HG02610 (cell line): ENCODE measurements at regions not wholly inside any gene's neighbourhood (a gene's known extent, or its start where the extent isn't known, plus 50 kb on each side); places are given as distances from the start of the nearest gene placed in this dataset.
A peak's percentile ranks its signal among the peaks of the same experiment; 100 is the strongest.
"Not testable (repeated sequence)": the region's sequence is repeated elsewhere in the genome, so short reads cannot be mapped to it uniquely, and the experiment has no call there.

ENCODE experiments used
- ATAC-seq: cut with Tn5 transposase; IDR thresholded peaks from one replicate; pipeline ENCODE4 v1.9.1; 2021; ENCODE audit warnings: mild to moderate bottlenecking, moderate library complexity; ENCODE audit not compliant: unreplicated experiment

GRCh38 chr5:154702477-154702876 is 52.7 kb upstream of the LARP1 start:
- ATAC-seq: no peak

DNA sequence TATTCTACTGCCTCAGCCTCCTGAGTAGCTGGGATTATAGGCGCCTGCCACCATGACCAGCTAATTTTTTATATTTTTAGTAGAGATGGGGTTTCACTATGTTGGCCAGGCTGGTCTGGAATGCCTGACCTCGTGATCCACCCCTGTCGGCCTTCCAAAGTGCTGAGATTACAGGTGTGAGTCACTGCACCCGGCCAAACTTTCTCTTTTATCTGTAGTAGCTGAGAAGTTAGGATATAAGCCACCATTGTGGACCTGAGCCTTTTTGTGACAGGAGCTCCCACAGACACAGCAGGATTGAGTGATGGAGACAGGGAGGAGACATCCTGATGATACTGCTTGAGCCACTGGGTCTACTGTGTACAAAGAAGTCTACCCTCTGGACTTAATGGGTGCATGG is 53.5 kb upstream of the LARP1 start:
- ATAC-seq: not testable (repeated sequence)

GRCh38 chr5:154701181-154701580 is 54.0 kb upstream of the LARP1 start:
- ATAC-seq: no peak

GRCh38 chr5:154700289-154700928 is 54.8 kb upstream of the LARP1 start:
- ATAC-seq: not testable (repeated sequence)

- no peak for ATAC-seq
These were observed 56.4 kb upstream of the LARP1 start for GRCh38 chr5:154698763-154699162.

GRCh38 chr5:154697371-154697770 is 57.8 kb upstream of the LARP1 start:
- ATAC-seq: no peak

- no peak for ATAC-seq
These were observed 58.3 kb upstream of the LARP1 start for GRCh38 chr5:154696891-154697290.

GRCh38 chr5:154694159-154694558 is 61.0 kb upstream of the LARP1 start:
- ATAC-seq: no peak

DNA sequence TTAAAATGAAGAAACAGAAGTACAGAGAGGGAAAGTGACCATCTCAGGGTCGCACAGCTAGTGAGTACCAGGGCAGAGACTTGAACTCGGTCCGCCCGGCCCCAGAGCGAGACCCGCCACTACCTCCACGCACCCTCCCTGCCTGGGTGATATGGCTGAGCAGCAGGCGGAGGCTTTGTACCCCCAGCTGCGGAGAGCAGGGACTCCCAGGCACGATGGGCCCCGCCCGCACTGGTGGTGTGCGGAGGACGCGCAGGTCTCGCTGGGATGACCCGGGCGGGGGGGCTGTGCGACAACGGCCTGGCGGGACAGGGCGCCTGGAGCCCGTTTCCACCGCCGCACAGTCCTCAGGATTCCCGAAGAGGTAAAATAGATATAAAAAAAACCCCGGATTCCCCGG is 64.7 kb upstream of the LARP1 start:
- ATAC-seq: no peak

DNA sequence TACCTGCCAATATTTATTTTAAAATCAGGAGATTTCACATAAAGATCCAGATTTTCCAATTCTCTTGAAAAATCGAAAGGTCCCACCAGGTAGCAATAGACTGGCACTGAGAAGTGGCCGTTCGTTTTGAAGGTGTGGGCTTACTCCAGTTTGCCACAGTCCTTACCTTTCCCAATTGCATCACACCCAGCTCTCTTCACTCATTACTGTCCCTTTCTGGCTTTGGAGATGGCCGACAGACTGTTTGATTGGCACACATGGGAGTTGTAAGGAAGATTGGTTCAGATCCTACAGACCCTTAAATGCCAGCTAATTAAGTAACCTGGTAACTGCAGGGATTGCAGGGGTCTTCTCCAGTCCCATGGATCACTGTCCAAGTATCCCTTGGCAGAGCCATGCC is 68.7 kb upstream of the LARP1 start:
- ATAC-seq: no peak

- peak; percentile 33 for ATAC-seq
These were observed 71.9 kb upstream of the LARP1 start for GRCh38 chr5:154683101-154683880.

DNA sequence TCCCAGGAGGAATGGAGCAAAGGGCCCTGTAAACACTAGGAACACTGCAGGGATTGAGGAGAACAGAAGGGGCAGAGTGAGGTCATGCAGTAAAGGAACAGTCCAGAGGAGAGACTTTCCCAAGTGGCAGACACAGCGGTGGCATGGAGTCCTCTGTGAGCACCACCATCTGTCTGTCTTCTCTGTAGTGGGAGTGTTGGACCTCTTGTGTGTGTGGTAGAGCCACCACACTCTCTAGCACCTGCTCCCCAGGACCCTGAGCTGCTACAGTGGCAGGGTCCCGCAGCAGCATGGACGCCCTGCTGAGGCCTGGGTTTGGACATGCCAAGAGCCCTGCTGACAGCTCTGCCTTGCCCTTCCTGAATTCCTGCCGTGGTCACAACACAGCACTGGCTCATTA is 75.7 kb upstream of the LARP1 start:
- ATAC-seq: no peak

- ATAC-seq: no peak
These were observed 77.3 kb upstream of the LARP1 start for GRCh38 chr5:154677921-154678320.

- ATAC-seq: no peak
These were observed 78.7 kb upstream of the LARP1 start for GRCh38 chr5:154676508-154676907.

DNA sequence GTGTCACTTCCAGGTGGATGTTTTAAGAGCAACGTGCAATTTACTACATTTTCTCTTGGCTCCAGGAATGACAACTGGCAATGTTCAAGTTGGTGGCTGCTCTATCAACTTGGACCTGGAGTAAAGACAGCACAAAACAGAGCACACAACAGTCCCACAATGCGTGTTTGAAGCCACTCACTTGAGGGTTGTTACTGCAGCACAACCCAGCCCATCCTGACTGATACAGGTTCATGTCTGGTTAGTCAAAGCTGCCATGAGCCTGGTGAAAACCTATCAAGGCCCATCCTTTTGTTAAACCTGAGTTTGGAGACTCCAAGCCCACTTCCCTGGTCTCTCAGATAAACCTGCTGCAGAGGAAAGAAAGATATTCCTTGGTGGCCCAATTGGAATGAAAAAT is 81.1 kb upstream of the LARP1 start:
- ATAC-seq: no peak

DNA sequence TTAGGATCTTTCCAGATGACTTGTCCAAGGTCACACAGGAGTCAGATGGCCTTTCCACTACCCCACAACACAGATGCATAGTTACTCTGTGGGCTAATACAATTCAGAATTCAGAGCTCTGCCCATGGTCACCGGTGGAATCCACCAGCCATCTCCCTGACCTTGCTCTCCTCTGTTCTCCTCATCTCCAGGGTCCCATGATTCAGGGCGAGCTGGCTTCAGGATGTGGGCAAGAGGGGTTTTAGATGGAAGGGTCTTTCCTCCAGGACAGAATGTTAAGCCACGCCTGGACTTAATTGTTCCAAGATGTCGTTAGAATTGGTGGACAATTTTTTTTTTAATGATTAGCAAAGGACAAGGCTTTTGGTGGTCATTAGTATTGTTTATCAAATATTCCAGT is 81.7 kb upstream of the LARP1 start:
- ATAC-seq: no peak

DNA sequence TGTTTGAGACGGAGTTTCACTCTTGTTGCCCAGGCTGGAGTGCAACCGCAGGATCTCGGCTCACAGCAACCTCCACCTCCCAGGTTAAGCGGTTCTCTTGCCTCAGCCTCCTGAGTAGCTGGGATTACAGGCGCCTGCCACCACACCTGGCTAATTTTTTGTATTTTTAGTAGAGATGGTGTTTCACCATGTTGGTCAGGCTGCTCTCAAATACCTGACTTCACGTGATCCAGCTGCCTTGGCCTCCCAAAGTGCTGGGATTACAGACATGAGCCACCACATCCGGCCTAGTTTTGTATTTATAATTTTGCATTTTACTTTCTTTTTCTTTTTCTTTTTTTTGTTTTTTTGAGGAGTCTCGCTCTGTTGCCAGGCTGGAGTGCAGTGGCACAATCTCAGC is 85.3 kb upstream of the LARP1 start:
- not testable (repeated sequence) for ATAC-seq

DNA sequence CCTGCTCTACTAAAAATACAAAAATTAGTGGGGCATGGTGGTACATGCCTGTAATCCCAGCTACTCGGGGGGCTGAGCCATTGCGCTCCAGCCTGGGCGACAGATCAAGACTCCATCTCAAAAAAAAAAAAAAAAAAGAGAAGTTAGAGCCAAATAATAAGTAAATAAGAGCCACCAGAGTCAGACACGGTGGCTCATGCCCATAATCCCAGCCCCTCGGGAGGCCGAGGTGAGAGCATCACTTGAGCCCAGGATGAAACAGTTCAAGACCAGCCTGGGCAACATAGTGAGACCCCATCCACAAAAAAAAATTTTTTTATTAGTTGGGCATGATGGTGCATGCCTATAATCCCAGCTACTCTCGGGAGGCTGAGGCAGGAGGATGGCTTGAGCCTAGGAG is 85.8 kb upstream of the LARP1 start:
- ATAC-seq: no peak

DNA sequence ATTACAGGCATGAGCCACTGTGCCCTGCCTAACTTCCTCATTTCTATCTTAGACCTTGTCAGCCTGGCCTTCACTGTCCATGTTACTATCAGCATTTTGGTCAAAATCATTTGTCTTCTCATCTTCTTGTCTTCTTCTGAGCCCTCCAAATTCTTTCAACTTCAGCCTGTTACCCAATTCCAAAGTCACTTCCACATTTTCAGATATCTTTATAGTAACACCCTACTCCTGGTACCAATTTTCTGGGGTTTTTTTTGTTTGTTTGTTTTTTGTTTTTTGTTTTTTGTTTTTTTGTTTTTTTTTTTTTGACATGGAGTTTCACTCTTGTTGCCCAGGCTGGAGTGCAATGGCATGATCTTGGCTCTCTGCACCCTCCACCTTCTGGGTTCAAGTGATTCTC is 90.3 kb upstream of the LARP1 start:
- ATAC-seq: no peak

DNA sequence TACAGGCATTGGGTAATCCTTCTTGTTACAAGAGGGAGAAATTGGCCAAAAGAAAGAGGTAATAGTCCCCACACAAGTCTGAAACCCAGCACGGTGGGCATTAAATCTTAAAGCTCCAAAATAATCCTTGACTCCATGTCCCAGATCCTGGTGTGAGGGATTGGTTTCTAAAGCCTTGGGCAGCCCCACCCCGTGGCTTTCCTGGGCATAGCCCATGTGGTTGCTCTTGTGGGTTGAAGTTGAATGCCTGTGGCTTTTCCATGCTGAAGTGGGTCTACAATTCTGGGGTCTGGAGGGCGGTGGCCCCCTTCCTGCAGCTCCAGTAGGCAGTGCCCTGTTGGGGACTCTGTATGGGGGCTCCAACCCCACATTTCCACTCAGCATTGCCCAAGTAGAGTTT is 91.8 kb upstream of the LARP1 start:
- no peak for ATAC-seq

- no peak for ATAC-seq
These were observed 100.4 kb upstream of the LARP1 start for GRCh38 chr5:154654486-154655371.
